GM18498 (cell line): ENCODE measurements at regions not wholly inside any gene's neighbourhood (a gene's known extent, or its start where the extent isn't known, plus 50 kb on each side); places are given as distances from the start of the nearest gene placed in this dataset.
"Not testable (repeated sequence)": the region's sequence is repeated elsewhere in the genome, so short reads cannot be mapped to it uniquely, and the experiment has no call there.

Experiments
- ATAC-seq: cut with Tn5 transposase; IDR thresholded peaks from one replicate; pipeline ENCODE4 v1.9.1; 2021; ENCODE audit warnings: mild to moderate bottlenecking, moderate library complexity; ENCODE audit not compliant: unreplicated experiment

- ATAC-seq = not testable (repeated sequence)
These were observed 469.2 kb upstream of the FAM174A start for GRCh38 chr5:100066020-100066419.

DNA sequence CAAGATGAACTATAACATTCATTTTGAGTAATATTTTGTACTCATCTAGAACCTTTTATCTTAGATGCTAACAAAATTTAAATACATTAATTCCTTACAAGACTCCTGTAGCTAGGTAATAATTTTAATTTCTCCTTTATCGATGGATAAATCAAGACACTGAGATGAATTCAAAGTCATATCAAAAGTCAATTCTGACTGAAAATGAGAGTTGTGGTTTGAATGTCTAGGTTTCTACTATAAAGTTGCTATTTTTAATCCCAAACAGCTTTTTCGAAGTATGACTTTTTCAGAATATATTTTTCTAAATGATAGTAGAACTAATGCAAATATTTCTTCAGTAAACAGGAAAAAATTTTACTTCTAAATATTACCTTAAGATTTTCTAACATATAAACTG, 491.7 kb upstream of the FAM174A start:
- no peak for ATAC-seq

- no peak for ATAC-seq
These were observed 508.6 kb upstream of the FAM174A start for GRCh38 chr5:100026606-100027005.

DNA sequence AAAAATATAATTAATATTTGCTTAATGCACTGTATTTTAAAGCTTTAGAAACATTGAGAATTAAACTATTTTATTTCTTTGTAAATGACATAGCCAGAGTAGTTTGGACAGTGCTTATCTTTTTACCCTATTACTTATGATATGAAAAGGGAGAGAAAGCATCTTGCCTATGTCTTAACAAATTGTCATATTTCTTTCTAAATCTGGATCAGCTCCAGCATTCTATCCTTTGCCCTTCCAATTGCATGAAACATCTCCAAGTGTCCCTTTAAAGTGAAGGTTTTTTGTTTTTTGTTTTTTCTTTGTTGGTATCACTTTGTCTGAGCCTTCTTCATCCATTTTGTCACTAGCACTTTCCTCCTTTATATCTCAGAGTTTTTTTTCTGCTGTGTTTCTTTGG, 511.6 kb upstream of the FAM174A start:
- no peak for ATAC-seq

DNA sequence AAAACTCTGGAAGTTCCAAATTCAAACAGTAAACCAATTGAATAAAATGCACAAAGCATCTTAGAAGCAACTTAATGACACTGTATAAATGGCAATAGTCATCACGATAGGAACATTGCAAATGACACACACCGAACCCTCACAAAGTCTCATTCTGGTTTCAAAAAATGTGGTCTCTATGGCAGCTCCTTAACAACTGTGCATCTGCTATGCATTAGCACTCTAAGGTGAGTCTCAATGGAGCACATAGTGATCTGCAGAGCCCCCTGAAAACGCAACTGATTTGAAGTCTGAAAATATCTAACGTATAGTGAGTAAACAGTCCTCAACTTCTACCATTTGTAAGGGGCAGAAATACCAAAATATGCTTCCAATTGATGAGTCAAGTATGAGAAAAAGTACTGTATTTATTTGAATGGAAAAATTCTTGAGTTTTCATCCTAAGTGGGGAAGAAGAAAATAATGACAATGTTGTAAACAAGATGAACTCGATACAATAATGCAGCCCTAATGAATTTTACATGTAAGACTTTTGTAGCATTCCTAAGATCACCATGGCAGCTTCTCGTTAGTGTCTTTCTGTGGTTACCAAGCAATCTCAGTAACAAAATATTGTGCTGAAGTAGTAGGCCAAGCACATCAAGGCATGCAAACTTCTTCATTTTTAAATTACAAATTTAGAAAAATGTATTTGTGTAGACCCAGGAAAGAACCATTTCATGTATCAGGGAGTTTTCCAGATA, 517.5 kb upstream of the FAM174A start:
- ATAC-seq = no peak

DNA sequence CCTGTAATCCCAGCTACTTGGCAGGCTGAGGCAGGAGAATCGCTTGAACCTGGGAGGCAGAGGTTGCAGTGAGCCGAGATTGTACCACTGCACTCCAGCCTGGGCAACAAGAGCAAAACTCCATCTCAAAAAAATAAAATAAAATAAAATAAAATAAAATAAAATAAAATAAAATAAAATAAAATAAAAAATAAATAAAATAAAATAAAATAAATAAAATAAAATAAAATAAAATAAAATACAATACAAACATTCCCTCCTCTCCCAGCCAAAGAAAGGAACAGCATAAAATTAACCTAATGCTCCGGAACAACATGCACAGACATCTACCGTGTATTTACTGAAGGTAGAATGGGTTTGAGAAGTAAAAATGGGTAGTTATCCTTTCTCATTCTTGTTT, 521.9 kb upstream of the FAM174A start:
- not testable (repeated sequence) for ATAC-seq

- ATAC-seq = not testable (repeated sequence)
These were observed 524.0 kb upstream of the FAM174A start for GRCh38 chr5:100011160-100011559.

DNA sequence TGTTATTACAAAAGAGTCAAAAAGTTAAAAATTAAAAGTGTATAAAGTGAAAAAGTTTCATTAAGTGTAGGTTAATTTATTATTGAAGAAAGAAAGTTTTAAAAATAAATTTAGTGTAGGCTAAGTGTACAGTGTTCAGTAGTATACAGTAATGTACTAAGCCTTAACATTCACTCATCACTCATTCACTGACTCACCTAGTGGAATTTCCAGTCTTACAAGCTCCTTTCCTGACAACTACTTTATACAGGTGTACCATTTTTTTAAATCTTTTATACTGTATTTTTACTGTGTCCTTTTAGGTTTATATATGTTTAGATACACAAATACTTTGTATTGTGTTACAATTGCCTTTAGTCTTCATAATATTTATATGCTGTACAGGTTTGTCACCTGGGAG, 530.2 kb upstream of the FAM174A start:
- ATAC-seq = no peak

- no peak for ATAC-seq
These were observed 536.9 kb upstream of the FAM174A start for GRCh38 chr5:99998319-99998718.

- no peak for ATAC-seq
These were observed 539.8 kb upstream of the FAM174A start for GRCh38 chr5:99995407-99995806.

GRCh38 chr5:99973779-99974178, 561.4 kb upstream of the FAM174A start:
- ATAC-seq = no peak

GRCh38 chr5:99955962-99956361, 579.2 kb upstream of the FAM174A start:
- ATAC-seq = no peak

GRCh38 chr5:99955006-99955405, 580.2 kb upstream of the FAM174A start:
- ATAC-seq = no peak

DNA sequence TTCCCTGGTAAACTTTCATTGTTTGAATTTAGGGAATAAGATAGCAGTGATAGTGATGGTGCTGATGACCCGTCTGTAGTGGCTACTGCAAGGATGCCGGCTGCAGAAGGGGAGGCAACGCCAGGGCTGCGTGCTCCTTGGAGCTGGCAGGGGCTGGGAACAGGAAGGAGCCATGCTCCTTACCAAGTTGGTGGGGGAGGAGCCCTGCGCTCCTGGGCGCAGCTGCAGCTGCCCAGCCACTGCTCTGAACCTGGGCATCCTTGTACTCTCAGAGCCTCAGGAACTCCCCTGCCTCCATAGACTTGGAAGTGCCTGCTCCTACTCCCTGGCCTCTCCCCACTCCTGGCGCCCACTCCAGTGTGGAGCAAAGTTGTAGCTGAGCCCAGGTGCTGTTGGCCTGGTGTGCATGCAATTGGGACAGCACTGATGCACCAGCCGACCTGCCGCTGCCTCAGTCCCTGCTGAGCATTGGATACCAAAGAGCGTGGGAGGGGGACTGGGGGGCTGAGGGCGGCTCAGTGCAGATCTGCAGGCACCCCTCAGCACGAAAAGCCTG, 585.1 kb upstream of the FAM174A start:
- ATAC-seq = no peak

- ATAC-seq = no peak
These were observed 585.8 kb upstream of the FAM174A start for GRCh38 chr5:99949361-99949760.

GRCh38 chr5:99948850-99949249, 586.3 kb upstream of the FAM174A start:
- no peak for ATAC-seq

GRCh38 chr5:99945478-99946442, 589.4 kb upstream of the FAM174A start:
- peak; percentile 39 for ATAC-seq

DNA sequence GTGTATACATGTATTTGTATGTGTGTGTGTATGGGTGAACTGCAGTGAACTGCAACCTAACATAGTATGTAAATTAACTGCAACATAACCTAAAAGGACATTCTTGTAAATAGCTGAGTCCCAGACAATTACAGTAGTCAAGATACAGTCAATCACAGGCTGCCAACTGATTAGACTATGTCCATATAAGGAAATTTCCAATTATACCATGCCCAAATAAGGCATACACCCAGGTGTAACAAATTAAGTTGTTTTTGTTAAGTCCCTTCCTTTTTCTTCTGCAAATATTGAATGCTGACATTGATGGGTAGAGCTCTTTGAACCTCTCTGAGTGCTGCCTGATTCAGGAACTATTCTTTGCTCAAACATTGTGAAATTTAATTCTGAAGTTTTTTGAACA, 594.6 kb upstream of the FAM174A start:
- ATAC-seq = no peak

DNA sequence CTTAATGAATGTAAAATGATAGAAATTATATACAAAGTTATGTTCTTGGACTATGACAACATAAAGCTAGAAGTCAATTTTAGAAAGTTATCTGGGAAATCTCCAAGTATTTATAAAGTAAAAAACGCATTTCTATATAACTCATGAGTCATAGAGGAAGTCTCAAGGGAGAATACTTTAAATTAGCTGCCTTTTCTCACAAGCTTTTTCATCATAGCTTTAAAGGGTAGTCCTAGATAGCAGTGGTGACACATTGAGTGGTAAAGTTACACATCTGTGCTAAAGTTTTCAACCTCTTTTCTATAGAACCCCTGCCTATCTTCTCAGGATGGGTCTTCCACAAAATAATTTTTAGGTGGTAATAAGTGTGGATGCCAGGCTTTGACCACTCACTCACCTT, 598.3 kb upstream of the FAM174A start:
- ATAC-seq = no peak

DNA sequence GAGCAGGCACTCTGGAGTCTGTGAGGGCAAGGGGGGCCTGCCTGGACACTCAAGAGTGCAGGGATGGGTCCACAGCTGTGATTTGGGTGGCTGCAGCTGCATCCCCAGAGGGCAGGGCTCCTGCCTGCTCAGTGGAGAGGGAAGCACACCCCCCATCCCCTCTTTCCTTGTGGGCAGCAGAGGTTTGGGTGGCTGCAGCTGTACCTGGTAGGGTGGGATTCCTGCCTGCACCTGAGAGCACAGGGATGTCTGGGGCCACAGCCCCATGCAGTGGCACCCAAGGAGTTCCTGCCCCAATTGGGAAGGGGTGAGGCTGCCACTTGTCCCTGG, 605.4 kb upstream of the FAM174A start:
- no peak for ATAC-seq

GRCh38 chr5:99929067-99929805, 605.9 kb upstream of the FAM174A start:
- no peak for ATAC-seq
